ENCODE measurements at regions not wholly inside any gene's neighbourhood (a gene's known extent, or its start where the extent isn't known, plus 50 kb on each side); places are given as distances from the start of the nearest gene placed in this dataset.

DNA sequence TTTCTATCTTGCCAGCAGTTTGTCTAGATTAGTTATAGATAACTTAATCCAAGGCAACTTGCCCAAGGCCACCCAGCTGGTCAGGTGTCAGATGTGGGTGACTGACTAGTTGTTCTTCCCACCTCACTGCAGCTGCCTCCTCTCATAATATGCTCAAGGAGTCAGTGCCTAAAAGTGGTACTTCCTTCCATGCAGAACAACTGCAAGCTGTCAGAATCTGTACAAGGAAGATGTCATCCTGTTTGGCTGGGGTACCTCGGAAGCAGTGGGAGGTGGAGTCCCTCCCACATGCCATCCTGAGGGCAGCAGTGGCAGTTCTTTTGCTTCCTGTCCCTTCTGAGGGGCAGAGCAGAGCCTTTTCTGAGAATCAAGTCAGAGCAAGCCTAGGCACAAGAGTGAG lies 193.2 kb upstream of the RFC3 start:
- no peak overlapping the region for H3K27ac Mint-ChIP-seq
- Histone ChIP-seq H3K9ac (ENCODE audit: low read length) (no peak overlapping the region), H3K27me3 (replicated peaks in 1 of 4; ENCODE audit: control extremely low read depth in 1 of 4, control insufficient read depth in 3 of 4, insufficient read depth in 4 of 4, low read length in 3 of 4) (no peaks in the 10 kb centered on the region), H3K9me3 (ENCODE audit: control extremely low read depth in 1 of 3, control insufficient read depth in 2 of 3, insufficient read depth in 1 of 3, low read length in 2 of 3) (no peaks in the 10 kb centered on the region), H2AFZ (ENCODE audit: insufficient read depth, low read depth, low read length, poor library complexity, severe bottlenecking) (no peak overlapping the region), H3K4me3 (ENCODE audit: control extremely low read depth in 1 of 5, extremely low read depth in 1 of 5, insufficient read depth in 1 of 5, low read depth in 2 of 5, low read length in 4 of 5) (no peak overlapping the region), H3K27ac (ENCODE audit: low read length in 2 of 2) (no peak overlapping the region), H3K79me2 (ENCODE audit: control insufficient read depth, insufficient read depth, low read length) (no peaks in the 10 kb centered on the region), H4K20me1 (ENCODE audit: control insufficient read depth, insufficient read depth, low read length, poor library complexity, severe bottlenecking) (no peaks in the 10 kb centered on the region), H3K4me2 (replicated peaks; ENCODE audit: low read depth, low read length, poor library complexity, severe bottlenecking) (no peak overlapping the region), H3K36me3 (replicated peaks in 1 of 2; ENCODE audit: control extremely low read depth in 1 of 2, control insufficient read depth in 1 of 2, extremely low read depth in 1 of 2, insufficient read depth in 2 of 2, low read length in 1 of 2) (no peaks in the 10 kb centered on the region), H3K4me1 (ENCODE audit: control insufficient read depth in 2 of 2, insufficient read depth in 2 of 2, low read length in 2 of 2) (no peaks in the 10 kb centered on the region)
- ChIA-PET CTCF (no interaction called here), POLR2A (no interaction called here)
- no peak overlapping the region for H3K4me3 Mint-ChIP-seq
- intact Hi-C loops (cut with micrococcal nuclease): no loop called here
- no peaks in the 10 kb centered on the region for H3K27me3 Mint-ChIP-seq
- H3K9me3 Mint-ChIP-seq (ENCODE audit: insufficient read depth): no peaks in the 10 kb centered on the region
- no peak for ATAC-seq (ENCODE audit: low read depth)
- no peak for TF ChIP-seq EZH2 (IDR thresholded peaks at IDR 0.05; ENCODE audit: borderline replicate concordance, insufficient read depth, low read depth, low read length, poor library complexity, severe bottlenecking)
- TF ChIP-seq, protein P1, sequence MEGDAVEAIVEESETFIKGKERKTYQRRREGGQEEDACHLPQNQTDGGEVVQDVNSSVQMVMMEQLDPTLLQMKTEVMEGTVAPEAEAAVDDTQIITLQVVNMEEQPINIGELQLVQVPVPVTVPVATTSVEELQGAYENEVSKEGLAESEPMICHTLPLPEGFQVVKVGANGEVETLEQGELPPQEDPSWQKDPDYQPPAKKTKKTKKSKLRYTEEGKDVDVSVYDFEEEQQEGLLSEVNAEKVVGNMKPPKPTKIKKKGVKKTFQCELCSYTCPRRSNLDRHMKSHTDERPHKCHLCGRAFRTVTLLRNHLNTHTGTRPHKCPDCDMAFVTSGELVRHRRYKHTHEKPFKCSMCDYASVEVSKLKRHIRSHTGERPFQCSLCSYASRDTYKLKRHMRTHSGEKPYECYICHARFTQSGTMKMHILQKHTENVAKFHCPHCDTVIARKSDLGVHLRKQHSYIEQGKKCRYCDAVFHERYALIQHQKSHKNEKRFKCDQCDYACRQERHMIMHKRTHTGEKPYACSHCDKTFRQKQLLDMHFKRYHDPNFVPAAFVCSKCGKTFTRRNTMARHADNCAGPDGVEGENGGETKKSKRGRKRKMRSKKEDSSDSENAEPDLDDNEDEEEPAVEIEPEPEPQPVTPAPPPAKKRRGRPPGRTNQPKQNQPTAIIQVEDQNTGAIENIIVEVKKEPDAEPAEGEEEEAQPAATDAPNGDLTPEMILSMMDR (IDR thresholded peaks at IDR 0.05): no peak
- WGBS (ENCODE audit: insufficient coverage): 44% methylated on average over 1 of the region's 1 CpG
- no peaks in the 10 kb centered on the region for H3K4me1 Mint-ChIP-seq
- DNase-seq: no peak

DNA sequence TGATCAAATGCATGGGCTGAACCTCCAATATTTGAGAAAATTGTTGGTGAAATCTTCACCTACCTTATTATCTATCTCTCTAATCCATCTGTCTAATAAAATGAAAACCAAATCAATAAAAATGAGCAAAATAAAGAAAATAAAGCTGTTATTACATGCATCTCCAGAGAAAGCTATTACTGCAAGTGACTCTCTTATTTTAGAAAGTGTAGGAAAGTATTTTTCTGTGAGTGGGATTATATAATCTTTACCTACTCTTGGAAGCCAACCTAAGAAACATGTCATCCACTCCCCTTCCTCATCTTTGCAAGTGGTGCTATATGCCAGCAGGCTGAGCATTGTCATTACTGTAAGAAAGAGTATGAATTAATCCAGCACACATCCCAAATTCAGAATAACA lies 191.5 kb upstream of the RFC3 start:
- H3K27ac Mint-ChIP-seq: no peak overlapping the region
- CTCF ChIA-PET: no interaction called here

More for the DNA sequence above, 191.5 kb upstream of the RFC3 start:
- no peak overlapping the region for H3K27ac ChIP-seq (ENCODE audit: low read length in 2 of 2)
- peaks cover 3% of the 10 kb centered on the region for H3K27me3 Mint-ChIP-seq
- TF ChIP-seq, protein P1 (IDR thresholded peaks at IDR 0.05): no peak
- TF ChIP-seq EZH2 (IDR thresholded peaks at IDR 0.05; ENCODE audit: borderline replicate concordance, insufficient read depth, low read depth, low read length, poor library complexity, severe bottlenecking): no peak
- H2AFZ ChIP-seq (ENCODE audit: insufficient read depth, low read depth, low read length, poor library complexity, severe bottlenecking): no peak overlapping the region
- no peaks in the 10 kb centered on the region for H3K9me3 ChIP-seq (ENCODE audit: control extremely low read depth in 1 of 3, control insufficient read depth in 2 of 3, insufficient read depth in 1 of 3, low read length in 2 of 3)
- ATAC-seq (ENCODE audit: low read depth) (no peak), DNase-seq (no peak)
- H3K4me3 ChIP-seq (ENCODE audit: control extremely low read depth in 1 of 5, extremely low read depth in 1 of 5, insufficient read depth in 1 of 5, low read depth in 2 of 5, low read length in 4 of 5): no peak overlapping the region
- H4K20me1 ChIP-seq (ENCODE audit: control insufficient read depth, insufficient read depth, low read length, poor library complexity, severe bottlenecking): no peaks in the 10 kb centered on the region
- no peak overlapping the region for H3K4me3 Mint-ChIP-seq
- intact Hi-C loops (cut with micrococcal nuclease): no loop called here
- H3K9ac ChIP-seq (ENCODE audit: low read length): no peak overlapping the region
- no peaks in the 10 kb centered on the region for H3K27me3 ChIP-seq (replicated peaks in 1 of 4; ENCODE audit: control extremely low read depth in 1 of 4, control insufficient read depth in 3 of 4, insufficient read depth in 4 of 4, low read length in 3 of 4)
- no peaks in the 10 kb centered on the region for H3K4me1 ChIP-seq (ENCODE audit: control insufficient read depth in 2 of 2, insufficient read depth in 2 of 2, low read length in 2 of 2)
- no peaks in the 10 kb centered on the region for H3K4me1 Mint-ChIP-seq
- H3K79me2 ChIP-seq (ENCODE audit: control insufficient read depth, insufficient read depth, low read length): no peaks in the 10 kb centered on the region
- POLR2A ChIA-PET: no interaction called here
- H3K36me3 ChIP-seq (replicated peaks in 1 of 2; ENCODE audit: control extremely low read depth in 1 of 2, control insufficient read depth in 1 of 2, extremely low read depth in 1 of 2, insufficient read depth in 2 of 2, low read length in 1 of 2): no peaks in the 10 kb centered on the region
- H3K4me2 ChIP-seq (replicated peaks; ENCODE audit: low read depth, low read length, poor library complexity, severe bottlenecking): no peak overlapping the region
- no peaks in the 10 kb centered on the region for H3K9me3 Mint-ChIP-seq (ENCODE audit: insufficient read depth)

Measured in B cell (primary cell).